Thoracic aorta (tissue), 2 donors: ENCODE measurements at regions not wholly inside any gene's neighbourhood (a gene's known extent, or its start where the extent isn't known, plus 50 kb on each side); places are given as distances from the start of the nearest gene placed in this dataset.

ENCODE experiments used
- ATAC-seq: fragments of 150-250 bp; one replicate; pipeline ENCODE4 v1.8.0; 2017; ENCODE audit warnings: low read depth; ENCODE audit not compliant: insufficient number of reproducible peaks, low FRiP score
- DNase-seq: peaks from one replicate; pipeline ENCODE4 v3.0.0-alpha.2; 2020; ENCODE audit warnings: low spot score
- H3K27ac ChIP-seq, 2 donors: fragments of 200-600 bp; sonication (generic); 1 replicate in 1 of 2; 2 replicates in 1 of 2; pipeline ENCODE4 v1.5.1; 2016; ENCODE audit warnings: mild to moderate bottlenecking in 2 of 2, moderate library complexity in 2 of 2
- H3K27me3 ChIP-seq: fragments of 200-600 bp; sonication (generic); replicated peaks from 2 replicates; pipeline ENCODE4 v1.6.0; 2016; ENCODE audit warnings: mild to moderate bottlenecking; ENCODE audit not compliant: insufficient read depth
- H3K36me3 ChIP-seq: fragments of 200-600 bp; sonication (generic); one replicate; pipeline ENCODE4 v1.5.1; 2016
- H3K4me1 ChIP-seq, 2 donors: fragments of 200-600 bp; sonication (generic); 1 replicate in 1 of 2; 2 replicates in 1 of 2; pipeline versions ENCODE4 v1.5.1 to v1.6.0; 2016; ENCODE audit warnings: low read depth in 2 of 2, mild to moderate bottlenecking in 1 of 2; ENCODE audit not compliant: control insufficient read depth in 1 of 2
- H3K4me3 ChIP-seq: fragments of 200-600 bp; sonication (generic); 2 replicates; pipeline ENCODE4 v1.5.1; 2016; ENCODE audit warnings: mild to moderate bottlenecking
- H3K9me3 ChIP-seq: fragments of 200-600 bp; sonication (generic); 2 replicates; pipeline ENCODE4 v1.5.1; 2016
- TF ChIP-seq, protein P1 (sequence below): fragments of 200-600 bp; sonication (generic); IDR thresholded peaks from one replicate; pipeline ENCODE4 v1.5.1; 2019; ENCODE audit warnings: antibody characterized with exemption

DNA sequence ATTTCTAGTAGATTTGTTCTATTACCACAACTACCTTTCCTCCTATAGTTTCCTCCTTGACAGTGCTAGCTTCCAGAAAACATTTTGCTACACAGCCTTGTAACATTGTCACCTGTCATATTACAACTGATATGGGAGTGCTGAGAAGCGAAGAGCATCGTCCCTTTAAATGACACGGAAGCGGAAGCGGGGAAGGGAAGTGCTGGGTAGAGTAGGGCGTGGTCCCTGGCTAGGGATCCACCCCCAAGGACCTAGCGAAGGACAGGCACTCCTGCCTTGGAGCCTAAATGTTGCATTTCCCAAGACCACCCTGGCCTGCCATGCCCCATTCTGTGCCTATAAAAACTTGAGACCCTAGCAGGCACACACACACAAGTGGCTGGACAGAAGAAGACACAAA lies 57.4 kb upstream of the RANBP6 start:
- TF ChIP-seq, protein P1, sequence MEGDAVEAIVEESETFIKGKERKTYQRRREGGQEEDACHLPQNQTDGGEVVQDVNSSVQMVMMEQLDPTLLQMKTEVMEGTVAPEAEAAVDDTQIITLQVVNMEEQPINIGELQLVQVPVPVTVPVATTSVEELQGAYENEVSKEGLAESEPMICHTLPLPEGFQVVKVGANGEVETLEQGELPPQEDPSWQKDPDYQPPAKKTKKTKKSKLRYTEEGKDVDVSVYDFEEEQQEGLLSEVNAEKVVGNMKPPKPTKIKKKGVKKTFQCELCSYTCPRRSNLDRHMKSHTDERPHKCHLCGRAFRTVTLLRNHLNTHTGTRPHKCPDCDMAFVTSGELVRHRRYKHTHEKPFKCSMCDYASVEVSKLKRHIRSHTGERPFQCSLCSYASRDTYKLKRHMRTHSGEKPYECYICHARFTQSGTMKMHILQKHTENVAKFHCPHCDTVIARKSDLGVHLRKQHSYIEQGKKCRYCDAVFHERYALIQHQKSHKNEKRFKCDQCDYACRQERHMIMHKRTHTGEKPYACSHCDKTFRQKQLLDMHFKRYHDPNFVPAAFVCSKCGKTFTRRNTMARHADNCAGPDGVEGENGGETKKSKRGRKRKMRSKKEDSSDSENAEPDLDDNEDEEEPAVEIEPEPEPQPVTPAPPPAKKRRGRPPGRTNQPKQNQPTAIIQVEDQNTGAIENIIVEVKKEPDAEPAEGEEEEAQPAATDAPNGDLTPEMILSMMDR: no peak
- Histone ChIP-seq H3K4me3 (no peak overlapping the region), H3K4me1 (no peaks in the 10 kb centered on the region), H3K27me3 (no peaks in the 10 kb centered on the region), H3K36me3 (no peaks in the 10 kb centered on the region), H3K27ac (no peak overlapping the region), H3K9me3 (no peaks in the 10 kb centered on the region)
- ATAC-seq (no peak), DNase-seq (no peak)

GRCh38 chr9:6072453-6072852 lies 57.0 kb upstream of the RANBP6 start:
- Histone ChIP-seq H3K36me3 (no peaks in the 10 kb centered on the region), H3K9me3 (no peaks in the 10 kb centered on the region), H3K27ac (no peak overlapping the region), H3K4me3 (no peak overlapping the region), H3K4me1 (no peaks in the 10 kb centered on the region), H3K27me3 (no peaks in the 10 kb centered on the region)
- DNase-seq (no peak), ATAC-seq (no peak)
- TF ChIP-seq, protein P1: no peak

DNA sequence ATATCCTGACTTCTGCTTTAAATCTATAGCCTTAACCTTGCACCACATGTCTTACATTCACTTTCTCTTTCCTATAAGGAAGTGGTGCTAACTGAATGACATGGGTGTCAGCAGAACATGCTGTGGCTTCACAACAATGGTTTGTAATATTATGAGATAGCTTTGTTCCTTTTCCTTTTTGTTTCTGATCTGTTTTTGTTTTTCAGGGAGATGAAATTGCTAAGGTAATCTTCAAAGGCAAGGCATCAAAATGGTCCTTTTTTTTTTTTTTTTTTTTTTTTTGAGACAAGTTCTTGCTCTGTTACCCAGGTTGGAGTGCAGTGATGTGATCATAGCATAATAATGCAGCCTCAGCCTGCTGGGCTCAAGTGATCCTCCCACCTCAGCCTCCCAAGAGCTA lies 53.6 kb upstream of the RANBP6 start:
- H3K9me3 ChIP-seq: no peaks in the 10 kb centered on the region
- H3K36me3 ChIP-seq: no peaks in the 10 kb centered on the region
- ATAC-seq (no peak), DNase-seq (no peak)
- H3K27ac ChIP-seq: no peak overlapping the region
- H3K27me3 ChIP-seq: no peaks in the 10 kb centered on the region
- no peaks in the 10 kb centered on the region for H3K4me1 ChIP-seq
- TF ChIP-seq, protein P1: no peak
- no peak overlapping the region for H3K4me3 ChIP-seq

DNA sequence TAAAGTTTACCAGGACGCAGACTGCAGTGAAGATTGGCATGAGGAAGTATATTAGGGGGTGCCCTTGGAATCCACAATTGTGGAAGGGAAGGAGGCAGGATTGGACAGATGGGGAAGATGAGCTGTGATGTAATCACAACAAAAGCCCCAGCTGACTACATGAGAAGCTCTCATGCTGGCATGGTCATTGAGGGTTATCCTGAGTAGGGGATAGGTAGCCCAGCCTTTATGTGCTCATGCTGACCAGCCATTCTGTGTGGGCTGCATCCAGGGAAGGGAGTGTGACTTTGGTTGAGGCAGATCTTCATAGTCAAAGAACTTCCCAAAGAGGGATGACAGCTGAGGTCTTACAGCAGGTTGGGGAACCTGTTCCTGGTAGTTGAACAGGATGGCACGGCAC lies 52.0 kb upstream of the RANBP6 start:
- H3K9me3 ChIP-seq: no peaks in the 10 kb centered on the region
- H3K27me3 ChIP-seq: no peaks in the 10 kb centered on the region
- no peaks in the 10 kb centered on the region for H3K36me3 ChIP-seq
- DNase-seq (no peak), ATAC-seq (no peak)
- H3K27ac ChIP-seq: no peak overlapping the region
- no peaks in the 10 kb centered on the region for H3K4me1 ChIP-seq
- no peak overlapping the region for H3K4me3 ChIP-seq
- TF ChIP-seq, protein P1: no peak
